ENCODE measurements at regions not wholly inside any gene's neighbourhood (a gene's known extent, or its start where the extent isn't known, plus 50 kb on each side); places are given as distances from the start of the nearest gene placed in this dataset.
"Not testable (repeated sequence)": the region's sequence is repeated elsewhere in the genome, so short reads cannot be mapped to it uniquely, and the experiment has no call there.

DNA sequence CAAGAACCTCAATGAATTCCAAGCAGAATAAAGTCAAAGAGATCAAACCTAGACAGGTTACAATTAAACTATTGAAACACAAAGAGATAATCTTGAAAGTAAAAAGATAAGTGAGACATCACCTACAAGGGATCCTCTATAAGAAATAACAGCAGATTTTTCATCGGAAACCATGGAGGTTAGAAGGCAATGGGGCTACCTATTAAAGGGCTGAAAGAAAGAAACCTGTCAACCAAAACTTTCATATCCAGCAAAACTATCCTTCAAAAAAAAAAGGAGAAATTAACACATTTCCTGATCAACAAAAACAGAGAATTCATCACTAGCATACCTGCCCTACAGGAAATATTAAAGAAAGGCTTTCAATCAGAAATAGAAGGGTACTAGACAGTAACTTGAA is 244.9 kb downstream of the ARHGAP12 start:
- DNase-seq (ENCODE audit: low spot score) = no peak

- DNase-seq (ENCODE audit: low spot score) = no peak
Measured at GRCh38 chr10:31679936-31680335, 248.7 kb downstream of the ARHGAP12 start.

DNA sequence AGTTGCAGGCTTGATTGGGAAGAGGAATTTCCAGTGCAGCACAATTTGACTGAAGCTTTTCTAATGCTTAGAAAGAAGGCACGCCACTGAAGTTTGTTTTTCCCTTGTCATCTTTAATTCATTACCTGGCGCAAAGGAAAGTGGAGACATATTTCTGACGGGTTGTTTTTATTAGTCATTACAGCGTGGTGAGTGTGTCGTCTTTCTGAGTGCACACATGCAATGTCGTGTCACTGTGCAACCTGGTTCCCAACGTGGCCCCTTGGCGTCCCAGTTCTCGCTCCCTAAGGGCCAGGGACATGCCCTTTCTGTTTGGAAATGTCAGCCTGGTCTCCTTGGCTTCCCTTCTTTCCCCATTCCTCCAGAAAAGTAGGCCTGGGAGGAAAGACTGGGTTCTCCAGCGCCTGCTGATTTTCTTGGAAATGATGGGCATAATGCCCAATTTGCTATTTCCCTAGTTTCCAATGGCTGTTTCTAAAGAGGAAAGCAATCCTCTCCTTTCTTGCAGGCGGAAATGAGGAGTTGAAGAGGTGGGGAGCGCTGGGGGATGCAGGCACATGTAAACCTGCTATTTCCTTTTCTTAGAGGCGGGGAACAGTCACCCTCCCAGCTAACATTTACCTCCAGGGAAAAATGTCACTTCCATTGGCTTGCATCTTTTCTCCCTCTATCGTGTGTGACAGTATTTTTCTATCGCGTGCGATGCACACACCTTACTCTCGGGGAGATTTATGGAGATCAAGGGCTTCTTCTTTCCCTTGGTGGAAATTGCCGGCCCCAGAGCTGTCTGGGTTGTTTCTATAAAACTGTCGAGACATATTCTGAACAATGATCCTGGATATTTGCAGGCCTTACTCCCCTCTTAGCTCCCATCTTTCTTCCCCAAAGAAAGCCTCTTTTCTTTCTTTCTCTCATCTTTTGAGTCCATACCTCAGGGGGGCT is 249.8 kb downstream of the ARHGAP12 start:
- DNase-seq (ENCODE audit: low spot score) = no peak

GRCh38 chr10:31678139-31678536 is 250.5 kb downstream of the ARHGAP12 start:
- DNase-seq (ENCODE audit: low spot score) = no peak

GRCh38 chr10:31677195-31678138 is 251.2 kb downstream of the ARHGAP12 start:
- no peak for DNase-seq (ENCODE audit: low spot score)

DNA sequence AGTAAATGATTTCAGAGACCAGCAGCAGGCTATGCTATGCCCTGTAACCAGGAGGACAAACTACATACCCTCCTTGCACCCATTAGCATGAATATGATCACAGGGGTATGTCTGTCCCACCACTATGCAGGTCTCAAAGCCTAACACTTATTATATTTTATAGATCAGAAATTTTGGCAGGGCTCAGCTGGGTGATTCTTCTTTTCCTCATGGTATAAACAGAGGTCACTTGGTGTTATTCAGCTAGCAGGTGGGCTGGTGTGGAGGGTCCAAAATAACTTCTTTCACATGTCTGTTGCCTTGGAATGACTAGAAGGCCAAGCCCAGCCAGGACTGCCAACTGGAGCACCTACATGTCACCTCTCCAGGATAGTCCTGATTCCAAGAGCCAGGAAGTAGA is 252.9 kb downstream of the ARHGAP12 start:
- no peak for DNase-seq (ENCODE audit: low spot score)

- no peak for DNase-seq (ENCODE audit: low spot score)
Measured at GRCh38 chr10:31669357-31669756, 259.3 kb downstream of the ARHGAP12 start.

- DNase-seq (ENCODE audit: low spot score) = no peak
Measured at GRCh38 chr10:31668326-31668725, 260.3 kb downstream of the ARHGAP12 start.

GRCh38 chr10:31665764-31666279 is 262.8 kb downstream of the ARHGAP12 start:
- DNase-seq (ENCODE audit: low spot score) = not testable (repeated sequence)

GRCh38 chr10:31664803-31665202 is 263.8 kb downstream of the ARHGAP12 start:
- no peak for DNase-seq (ENCODE audit: low spot score)

DNA sequence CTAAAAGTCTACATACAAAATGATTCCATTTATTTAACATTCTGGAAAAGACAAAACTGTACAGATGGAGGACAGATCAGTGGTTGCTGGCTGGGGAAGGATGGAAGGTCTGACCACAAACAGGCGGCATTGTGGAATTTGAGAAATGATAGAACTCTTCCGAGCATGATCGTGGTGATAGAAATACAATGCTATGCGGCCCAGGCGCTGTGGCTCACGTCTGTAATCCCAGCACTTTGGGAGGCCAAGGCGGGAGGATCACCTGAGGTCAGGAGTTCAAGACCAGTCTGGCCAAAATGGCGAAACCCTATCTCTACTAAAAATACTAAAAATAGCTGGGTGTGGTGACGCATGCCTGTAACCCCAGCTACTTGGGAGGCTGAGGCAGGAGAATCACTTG is 264.6 kb downstream of the ARHGAP12 start:
- not testable (repeated sequence) for DNase-seq (ENCODE audit: low spot score)

- no peak for DNase-seq (ENCODE audit: low spot score)
Measured at GRCh38 chr10:31660300-31660699, 268.3 kb downstream of the ARHGAP12 start.

DNA sequence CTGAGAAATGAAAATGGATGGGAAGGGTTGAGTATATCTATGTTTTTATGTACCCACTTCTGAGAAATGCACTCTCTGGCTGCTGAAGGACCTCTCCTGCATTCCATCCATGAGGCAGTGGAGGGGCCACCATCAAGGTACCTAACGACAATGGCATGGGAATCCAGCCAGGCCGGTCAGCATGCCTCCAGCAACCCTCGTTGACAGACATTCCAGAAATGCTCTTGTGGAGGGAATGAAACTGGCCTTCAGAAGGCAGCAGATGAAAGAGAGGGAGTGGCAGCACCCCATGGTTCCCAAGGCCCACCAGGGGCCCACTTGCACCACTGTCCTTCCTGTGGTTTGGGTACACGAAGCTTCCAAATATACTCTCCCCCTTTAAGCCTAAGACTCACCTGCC is 269.0 kb downstream of the ARHGAP12 start:
- no peak for DNase-seq (ENCODE audit: low spot score)

GRCh38 chr10:31657434-31657872 is 271.2 kb downstream of the ARHGAP12 start:
- DNase-seq (ENCODE audit: low spot score) = no peak

- DNase-seq (ENCODE audit: low spot score) = no peak
Measured at GRCh38 chr10:31656851-31657433, 271.7 kb downstream of the ARHGAP12 start.

GRCh38 chr10:31652038-31652437 is 276.6 kb downstream of the ARHGAP12 start:
- no peak for DNase-seq (ENCODE audit: low spot score)

DNA sequence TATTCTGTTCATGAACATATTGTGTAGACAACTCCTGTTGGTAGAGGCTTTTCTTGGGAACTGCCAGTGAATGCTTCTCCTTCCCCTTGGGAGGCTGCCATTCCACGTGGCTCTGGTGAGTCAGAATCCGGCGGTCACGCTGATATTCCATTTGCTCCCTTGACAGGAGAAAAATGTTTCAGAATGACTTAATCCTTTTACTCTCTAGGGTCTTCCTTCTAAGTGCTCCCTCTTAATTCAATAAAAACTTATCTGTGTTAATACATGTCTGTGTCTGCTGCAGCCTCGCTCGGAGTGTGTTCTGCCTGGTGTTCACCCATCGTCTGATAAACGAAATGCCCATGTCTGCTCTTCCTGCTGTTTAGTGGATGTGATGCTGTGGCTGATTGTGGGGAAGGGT is 278.6 kb downstream of the ARHGAP12 start:
- no peak for DNase-seq (ENCODE audit: low spot score)

- DNase-seq (ENCODE audit: low spot score) = no peak
Measured at GRCh38 chr10:31648966-31649365, 279.7 kb downstream of the ARHGAP12 start.

DNA sequence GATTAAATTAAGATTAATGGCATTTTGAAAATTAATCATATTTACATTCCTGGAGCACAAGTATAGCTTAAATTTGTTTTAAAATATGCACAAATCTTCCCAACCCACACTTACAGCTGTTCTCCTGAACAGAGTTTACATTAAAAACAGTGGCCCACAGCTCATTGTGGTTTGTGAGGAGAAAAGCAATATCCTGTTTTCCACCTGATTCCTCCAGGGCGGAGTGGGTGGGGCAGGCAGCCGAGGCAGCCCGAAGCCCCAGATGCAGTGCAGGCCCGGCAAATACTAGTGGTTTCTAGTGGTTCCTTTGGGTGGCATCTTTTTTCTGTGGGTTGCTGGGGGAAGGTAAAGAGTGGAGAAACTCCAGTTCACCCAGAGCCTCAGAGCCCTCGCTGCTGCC is 280.8 kb downstream of the ARHGAP12 start:
- no peak for DNase-seq (ENCODE audit: low spot score)

GRCh38 chr10:31646519-31646918 is 282.1 kb downstream of the ARHGAP12 start:
- DNase-seq (ENCODE audit: low spot score) = no peak

DNA sequence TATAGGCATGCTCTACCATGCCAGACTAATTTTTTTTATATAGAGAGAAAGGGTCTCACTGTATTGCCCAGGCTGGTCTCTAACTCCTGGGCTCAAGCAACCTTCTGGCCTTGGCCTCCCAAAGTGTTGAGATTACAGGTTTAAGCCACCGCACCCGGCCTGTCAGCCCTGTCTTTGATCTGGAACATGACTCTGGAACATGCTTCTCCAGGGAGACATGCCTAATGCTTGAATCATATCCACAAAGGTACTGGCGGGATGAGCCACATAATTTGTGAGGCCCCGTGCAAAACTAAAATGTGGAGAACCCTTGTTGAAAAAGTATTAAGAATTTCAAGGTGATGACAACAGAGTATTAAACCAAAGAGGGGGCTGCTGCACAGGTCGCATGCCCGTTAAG is 282.8 kb downstream of the ARHGAP12 start:
- DNase-seq (ENCODE audit: low spot score) = no peak
